Lung microvascular endothelial cell (primary cell): ENCODE measurements at regions not wholly inside any gene's neighbourhood (a gene's known extent, or its start where the extent isn't known, plus 50 kb on each side); places are given as distances from the start of the nearest gene placed in this dataset.
"Not testable (repeated sequence)": the region's sequence is repeated elsewhere in the genome, so short reads cannot be mapped to it uniquely, and the experiment has no call there.

Source experiments
- DNase-seq, 2 donors: peaks; one replicate each; pipeline versions ENCODE4 v3.0.0 to v3.0.0-alpha.2; 2010; ENCODE audit warnings: low read depth in 2 of 2

DNA sequence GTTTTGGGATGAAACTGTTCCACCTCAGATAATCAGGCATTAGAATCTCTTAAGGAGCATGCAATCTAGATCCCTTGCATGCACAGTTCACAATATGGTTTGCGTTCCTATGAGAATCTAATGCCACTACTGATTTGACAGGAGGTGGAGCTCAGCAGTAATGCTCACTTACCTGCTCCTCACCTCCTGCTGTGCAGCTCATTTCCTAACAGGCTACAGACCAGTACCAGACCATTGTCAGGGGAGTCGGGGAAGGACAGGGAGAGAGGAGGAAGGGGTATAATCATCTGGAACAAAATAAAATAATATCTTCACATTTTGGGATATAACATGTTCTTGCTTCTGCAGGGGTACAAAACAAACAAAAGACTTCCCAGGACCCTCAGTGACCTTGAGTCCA lies 532.0 kb upstream of the FSHR start:
- DNase-seq: no peak

DNA sequence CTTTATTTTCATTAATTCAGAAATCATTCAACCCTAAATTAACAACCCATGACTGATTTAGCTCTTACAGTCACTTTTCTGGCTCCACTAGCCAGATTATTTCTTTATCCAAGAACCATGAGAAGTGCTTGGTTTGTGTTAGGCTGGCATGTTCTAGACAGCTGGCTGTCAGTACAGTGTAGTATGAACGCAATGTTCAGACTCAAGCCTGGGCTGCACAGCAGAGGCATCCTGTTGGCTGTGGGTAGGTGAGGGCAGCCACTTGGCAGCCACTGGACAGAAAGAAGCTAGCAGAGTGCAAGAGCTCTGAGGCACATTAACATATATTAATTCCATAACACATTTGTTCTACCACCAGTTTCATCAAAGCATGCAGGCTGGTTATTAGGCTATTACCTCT lies 522.9 kb upstream of the FSHR start:
- DNase-seq: no peak

DNA sequence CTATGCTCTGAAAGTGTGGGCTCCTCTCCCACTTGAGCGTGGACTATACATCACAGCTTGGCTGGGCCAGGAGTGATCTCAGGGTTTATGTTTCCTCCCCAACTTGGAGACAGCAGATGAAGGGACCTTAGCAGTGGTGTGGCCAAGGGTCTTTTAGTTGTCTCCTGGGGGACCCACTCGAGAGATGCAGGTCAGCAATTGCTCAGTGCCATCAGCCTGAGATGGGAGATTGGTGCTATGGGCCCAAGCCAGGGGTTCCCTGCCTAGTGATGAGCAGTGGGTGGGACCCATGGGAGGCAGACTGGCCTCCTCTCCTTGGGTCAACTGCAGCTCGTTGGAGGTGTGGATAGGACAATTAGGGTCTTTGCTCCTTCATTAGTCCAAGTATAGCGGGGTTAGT lies 510.5 kb upstream of the FSHR start:
- no peak for DNase-seq

DNA sequence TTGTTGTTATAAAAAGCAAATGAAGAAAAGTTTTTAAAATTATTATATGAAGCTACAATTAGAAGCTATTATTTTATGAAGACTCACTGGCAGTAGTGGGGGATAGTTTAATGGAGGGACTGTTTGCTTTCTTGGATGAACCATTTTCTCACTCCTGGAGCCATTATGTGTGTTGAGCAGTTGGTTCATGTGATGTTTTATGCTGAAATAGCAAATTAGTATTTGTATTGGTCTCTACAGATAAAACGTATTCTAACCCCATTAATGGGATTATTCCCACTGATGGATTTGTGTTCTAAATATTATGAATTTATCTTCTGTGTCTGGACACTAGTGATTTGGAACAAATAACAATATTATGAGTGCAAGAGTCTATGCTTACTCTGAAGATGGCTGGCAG lies 507.5 kb upstream of the FSHR start:
- DNase-seq: no peak

DNA sequence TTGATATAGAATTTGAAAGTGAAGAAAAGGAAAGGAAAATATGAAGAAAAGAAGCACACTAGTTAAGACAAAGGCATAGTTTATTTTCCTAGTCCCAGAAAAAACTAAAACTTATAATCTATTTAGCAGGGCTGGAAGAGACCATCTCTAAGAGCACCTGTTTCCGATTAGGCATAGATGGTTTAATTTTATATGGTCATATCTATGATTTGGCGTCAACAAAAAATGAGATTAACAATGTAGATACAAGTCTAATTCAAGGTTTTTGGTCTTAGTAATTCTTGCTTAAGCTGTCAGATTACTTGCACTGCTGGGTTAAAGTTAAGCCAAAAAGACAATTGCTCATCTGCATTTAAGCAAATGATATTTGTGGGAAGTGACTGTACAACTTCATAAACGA lies 502.5 kb upstream of the FSHR start:
- no peak for DNase-seq

DNA sequence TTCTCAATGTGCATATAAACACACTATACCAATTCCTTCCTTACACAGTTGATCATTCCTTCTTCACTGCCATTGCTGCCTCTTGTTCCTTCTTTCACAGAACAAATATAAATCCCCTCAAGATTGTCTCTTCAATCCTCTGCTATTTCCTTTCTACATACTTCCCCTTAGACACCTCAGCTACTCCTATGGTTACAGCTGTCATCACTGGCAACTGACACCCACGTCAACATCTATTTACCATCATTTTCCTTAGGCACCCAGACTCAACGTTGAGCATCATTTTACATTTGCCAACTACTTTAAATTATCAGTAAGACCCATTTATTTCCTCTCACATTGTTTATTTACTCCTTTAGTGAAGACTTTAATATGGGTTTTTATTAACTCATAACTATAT lies 488.8 kb upstream of the FSHR start:
- DNase-seq: no peak

DNA sequence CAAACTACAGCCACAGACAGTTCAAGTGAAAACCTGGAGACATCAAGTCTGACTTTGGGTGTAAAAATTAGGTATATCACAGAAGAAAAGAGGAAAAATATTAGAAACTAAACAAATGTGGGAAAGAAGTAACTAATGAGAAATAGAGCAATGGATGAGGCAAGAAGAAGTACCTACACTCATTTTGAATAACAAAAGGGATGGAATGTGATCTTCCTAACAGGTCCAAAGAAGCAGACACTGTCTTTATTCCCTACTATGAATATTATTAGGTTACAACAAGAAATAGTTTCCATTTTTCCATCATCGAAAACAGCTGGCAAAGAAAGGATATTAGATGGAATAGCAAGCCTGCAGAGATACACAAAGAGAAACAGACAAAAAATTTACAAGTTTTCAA lies 486.3 kb upstream of the FSHR start:
- no peak for DNase-seq

DNA sequence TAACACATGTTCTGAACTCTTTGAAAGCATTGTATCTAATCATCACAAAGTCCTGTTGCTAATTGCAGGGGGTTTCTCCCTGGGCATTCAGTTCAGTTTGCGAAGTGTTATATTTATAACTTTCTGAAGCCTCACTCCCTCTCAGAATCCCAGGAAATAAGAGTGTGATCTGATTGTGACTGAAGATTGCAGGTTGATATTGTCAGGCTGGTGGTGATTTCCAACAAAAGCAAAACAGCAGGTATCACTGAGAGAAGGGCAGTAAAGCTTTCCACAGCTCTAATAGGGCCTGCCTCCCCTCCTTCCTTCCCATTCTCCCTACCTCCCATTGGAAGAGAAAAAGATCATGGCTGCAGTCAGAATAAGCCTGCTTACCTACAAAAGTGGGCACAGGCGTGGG lies 466.7 kb upstream of the FSHR start:
- no peak for DNase-seq

DNA sequence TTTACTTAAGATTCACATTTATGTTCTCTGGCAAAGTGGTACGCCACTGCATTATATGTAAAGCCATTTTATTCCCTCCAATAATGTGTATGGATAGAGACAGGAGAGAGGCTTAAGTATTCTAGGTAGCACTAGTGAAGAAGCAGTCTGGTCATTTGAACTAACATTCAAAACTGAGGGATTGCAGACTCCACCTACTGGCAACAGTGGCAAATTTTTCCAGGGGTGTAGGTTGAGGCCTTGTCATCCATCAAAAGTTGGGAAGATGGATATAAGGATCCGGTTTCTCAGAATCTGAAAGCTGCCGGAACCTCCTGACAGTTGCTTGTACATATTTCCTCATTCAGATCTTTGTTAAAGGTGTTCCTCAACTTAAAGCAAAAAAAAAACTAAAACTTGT lies 465.5 kb upstream of the FSHR start:
- DNase-seq: peak in 1 of 2 donors; percentile 5

DNA sequence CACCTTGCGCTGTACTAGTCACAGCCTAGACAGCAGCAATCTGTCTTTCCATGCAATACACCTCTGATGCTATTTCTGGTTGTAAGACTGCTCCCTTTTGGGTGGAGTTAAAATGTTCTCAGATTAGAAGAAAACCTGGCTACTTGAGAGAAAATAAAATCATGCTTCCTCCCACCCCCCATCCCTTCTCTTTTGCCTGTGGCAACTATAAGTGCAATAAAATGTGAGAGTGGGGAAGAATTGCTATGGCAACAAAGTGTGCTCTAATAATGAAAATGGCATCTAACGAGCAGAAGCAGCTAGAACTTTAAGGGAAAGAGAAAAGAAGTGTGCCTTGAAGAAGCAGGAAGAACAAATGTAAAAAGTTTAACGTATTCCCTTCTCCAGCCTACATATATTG lies 464.2 kb upstream of the FSHR start:
- DNase-seq: no peak

DNA sequence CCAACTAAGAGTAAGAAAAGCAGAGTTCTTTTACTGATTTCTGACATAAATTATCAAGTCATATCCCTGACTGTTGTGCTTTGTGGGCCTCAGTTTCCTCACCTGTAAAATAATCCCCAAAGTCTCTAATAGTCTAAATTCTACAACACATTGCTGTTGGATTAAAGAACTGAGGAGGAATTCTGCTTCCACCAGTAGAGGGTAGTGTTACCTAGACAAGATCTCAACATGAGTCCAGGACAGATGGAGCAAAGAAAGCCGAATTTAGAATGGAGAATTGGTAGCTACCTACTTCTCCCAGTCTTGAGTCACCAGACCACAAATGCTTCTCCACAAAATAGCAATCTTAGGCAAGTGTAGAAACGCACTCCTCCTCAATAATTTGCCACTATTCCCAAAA lies 462.5 kb upstream of the FSHR start:
- peak in 1 of 2 donors; percentile 26 for DNase-seq

DNA sequence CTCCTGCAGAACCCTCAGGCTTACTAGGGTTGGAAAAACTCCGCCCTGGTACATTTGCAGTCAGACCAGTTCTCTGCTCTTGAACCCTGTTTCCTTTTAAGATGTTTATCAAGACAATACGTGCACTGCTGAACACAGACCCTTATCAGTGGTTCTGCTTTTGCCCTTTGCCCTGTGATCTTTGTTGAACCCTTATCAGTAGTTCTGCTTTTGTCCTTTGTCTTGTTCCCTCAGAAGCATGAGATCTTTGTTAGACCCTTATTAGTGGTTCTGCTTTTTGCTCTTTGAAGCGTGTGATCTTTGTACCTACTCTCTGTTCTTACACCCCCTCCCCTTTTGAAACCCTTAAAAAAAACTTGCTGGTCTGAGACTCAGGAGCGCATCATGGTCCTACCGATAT lies 457.5 kb upstream of the FSHR start:
- not testable (repeated sequence) for DNase-seq

DNA sequence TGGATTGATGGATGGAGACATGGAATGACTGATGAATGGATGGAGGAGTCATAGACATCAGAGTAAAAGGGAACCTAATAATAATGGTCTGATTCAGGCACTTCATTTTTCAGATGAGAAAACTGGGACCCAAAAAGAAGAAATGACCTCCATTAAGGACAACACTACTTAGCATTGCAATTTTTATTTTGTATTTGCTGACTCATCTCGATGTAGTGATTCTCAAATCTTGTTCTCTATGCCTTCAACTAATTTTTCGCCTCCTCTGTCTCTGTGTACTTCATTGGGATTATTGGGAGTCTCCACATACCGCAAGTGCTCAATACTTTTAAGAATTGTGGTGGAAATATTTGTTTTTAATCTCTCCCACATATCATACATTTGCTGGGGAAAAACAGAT lies 446.2 kb upstream of the FSHR start:
- no peak for DNase-seq

DNA sequence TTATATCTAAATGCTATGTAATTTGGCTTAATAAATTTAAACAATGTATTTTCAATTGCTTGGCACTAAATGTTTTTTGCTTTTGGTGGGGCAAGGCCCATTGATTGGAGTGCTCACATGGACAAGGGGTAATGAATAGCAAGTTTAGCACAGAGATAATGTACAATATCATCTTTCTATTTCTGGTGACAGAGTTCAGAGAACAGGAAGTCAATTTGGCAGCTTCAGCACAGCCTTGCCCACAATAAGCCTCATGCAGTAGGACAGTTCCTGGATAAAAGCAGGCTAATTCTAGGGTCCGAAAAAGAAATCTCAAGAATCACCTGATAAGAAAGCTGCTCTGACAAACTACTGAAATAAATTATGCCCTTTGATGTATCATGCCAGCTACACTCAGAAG lies 443.9 kb upstream of the FSHR start:
- no peak for DNase-seq

DNA sequence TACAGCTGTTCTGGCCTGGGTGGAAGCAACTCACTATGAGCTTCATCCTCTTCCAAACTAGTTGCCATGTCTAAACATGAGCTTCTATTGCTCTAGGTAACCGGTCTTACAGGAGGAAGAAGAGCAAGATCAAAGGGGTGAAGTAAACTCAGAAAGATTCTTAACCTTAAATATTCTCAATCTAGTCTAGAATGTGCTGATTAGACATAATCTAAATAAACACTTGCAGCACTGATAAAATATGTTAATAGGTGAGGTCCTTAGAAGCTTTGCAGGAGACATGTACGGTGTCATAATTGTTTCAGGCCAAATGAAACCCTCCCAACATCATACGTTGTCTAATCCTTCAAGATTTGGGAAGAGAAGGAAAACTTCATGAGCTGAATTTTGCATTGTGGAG lies 431.6 kb upstream of the FSHR start:
- no peak for DNase-seq

DNA sequence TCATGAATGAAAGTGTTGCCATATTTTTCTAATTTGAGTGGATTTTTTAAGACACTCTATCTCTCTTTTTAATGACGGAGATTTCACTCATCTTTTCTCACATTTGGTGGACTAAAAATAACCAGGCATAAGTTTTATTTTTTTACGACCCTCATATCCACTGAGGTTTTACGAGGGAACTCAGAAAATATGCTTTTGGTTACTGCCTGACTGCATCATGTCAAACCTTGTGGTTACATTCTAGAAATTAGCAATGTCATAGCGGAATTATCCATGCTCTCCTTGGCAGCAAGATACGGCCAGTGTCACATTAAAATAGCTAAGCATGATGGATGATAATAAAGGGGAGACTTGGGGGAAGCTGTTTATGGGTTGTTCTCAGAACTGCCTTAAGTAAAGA lies 428.6 kb upstream of the FSHR start:
- no peak for DNase-seq

DNA sequence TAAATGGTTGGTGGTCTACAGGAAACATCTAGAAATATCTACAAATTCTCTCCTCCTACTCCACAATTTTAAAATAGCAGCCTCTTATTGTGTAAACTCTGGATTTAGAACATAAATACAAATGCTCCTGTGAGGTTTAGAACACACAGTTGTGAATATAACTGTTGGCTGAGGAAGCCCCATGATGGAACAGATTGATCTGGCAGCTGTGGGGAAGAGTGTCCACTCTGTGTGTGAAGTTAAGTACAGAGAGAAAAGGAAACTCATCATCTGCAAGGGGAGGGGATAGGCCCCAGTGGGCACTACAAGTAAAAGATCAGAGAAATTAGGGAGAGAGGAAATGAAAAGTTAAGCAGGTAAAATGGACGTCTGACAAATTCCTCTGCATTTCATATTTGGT lies 422.7 kb upstream of the FSHR start:
- DNase-seq: no peak

DNA sequence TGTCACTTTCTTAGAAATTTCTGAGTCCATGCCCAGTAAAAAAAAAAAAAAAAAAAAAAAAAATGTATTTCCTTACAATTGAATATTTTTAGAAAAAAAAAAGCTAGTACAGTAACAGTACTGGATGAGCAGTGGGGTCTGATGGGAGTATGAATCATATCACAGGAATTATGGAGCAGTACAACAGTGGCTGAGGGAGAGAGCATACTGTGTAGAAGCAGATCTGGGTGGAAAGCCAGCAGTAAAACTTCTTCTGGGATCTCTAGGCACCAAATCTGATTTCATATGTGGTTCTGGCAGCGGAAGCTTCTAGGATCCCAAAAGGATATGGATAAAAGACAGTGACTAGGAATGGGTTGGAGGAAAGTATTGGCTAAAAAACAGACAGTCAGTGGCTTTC lies 414.9 kb upstream of the FSHR start:
- DNase-seq: no peak

DNA sequence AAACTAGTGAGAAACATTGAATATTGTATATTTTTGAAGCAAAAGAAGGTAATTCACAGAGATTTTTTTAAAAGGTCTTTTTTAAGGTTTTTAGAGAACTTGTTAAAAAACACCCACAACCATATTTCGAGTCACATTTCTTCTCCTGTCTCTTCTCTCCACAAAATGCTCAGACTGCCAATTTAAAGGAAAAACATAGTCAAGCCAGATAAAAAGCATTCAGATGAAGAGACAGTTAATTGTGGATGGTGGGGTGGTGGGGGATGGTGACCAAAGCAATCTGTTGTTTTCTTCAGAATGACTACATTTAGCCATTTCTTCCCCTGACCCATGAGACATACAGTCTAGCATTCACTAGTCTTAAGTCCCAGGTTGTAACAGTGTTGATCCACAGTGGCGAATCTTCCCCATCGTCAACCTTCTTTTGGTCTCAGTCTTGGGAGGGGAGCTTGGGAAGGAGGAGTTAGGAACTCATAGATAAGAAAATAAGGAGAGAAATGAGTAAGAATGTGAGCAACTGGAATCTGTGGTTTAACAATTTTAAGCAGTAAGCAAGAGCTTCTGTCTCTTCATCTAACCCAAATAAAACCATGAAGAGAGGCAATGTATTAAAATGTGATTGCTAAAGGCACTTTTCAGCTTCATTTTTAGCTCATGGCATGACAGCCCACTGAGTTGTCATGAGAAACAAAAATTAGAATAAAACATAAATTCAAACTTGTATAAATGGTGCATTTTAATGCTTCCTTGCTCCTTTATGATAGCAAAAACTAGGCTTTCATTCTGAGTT lies 413.7 kb upstream of the FSHR start:
- DNase-seq: no peak

DNA sequence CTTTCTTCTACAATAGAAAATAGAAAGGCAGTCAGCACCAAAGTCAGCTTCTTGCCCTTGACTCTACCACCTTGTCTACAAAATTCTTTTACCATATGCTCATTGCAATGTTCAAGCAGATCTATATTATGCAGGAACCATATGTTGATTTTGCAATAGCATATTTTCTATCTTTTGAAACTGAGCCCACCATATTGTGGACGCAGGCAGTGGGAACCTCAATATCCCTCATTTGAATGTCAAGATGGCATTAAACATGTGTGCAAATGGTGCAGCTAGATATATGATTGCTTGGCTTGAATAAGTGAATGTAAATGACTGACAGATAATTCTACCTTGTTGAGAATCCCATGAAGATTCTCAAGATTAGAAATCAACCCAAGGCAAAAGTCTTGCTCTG lies 412.7 kb upstream of the FSHR start:
- no peak for DNase-seq

DNA sequence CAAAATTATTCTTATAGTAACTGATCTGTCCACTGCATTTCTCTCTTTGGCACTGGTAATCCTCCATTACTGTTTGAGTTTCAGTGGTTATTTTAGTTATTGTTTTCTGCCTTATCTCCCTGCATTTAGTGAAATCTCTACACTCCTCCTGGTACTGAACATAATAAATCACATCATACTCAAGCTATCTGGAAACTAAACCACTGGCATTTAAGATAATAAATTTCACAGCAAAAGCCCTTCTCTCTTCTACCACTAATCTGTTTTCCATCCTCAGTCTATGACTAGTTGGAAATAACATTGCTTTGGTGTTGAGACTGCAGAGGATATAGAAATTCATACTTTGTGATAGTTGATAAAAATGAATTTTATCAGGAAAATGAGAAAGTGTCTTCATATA lies 399.3 kb upstream of the FSHR start:
- DNase-seq: no peak

DNA sequence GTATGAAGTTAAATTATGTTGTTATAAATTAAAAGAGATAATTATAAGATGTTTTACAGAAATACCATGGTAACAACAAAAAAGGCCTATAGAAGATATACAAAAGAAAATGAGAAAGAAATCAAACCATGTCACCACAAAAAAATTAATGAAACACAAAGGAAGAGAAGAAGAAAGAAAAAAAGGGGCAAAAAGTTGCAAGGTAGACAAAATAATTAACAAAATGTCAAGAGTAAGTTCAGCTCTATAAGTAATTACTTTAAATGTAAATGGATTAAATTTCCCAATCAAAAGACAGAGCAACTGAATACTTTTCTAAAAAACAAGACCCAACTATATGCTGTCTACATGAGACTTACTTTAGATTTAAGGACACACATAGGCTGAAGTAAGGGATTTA lies 378.4 kb upstream of the FSHR start:
- DNase-seq: no peak

DNA sequence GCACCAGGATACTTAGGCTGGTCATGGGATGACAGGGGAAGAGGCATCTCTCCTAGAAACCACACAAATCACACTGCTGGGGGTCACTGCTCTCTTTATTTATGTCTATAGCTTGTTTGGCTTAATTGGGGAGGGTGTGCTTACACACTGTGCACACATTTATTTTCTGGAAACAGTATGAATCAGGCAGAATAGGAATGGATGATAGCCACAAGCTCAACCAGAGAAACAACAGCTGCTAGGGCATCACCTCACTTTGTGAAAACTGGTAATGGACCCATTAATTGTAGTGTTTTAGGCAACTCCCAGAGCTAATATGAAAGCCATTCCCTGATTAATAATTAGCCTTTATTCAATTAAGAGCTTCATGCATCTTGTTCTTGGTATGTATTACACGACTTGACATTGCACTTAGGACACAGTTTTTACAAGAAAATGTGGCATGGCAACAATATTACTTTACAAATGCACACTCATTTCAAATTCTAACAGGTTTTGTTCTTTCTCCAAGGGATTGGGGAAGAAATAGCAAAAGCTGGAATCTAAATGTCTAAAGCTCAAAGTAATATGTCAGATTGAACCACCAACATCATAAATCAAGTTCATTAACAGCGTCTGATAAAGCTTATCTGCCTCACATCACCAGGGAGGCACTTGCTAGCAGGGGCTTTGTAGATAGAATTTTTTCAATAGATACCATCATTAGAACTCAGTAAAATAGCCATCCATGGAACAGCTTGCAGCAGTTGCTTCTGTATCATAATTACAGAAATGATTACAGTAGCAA lies 361.9 kb upstream of the FSHR start:
- no peak for DNase-seq
